Trophoblast cell (in vitro differentiated cells and primary cell): ENCODE measurements at regions not wholly inside any gene's neighbourhood (a gene's known extent, or its start where the extent isn't known, plus 50 kb on each side); places are given as distances from the start of the nearest gene placed in this dataset.

ENCODE experiments used
- DNase-seq, 2 donors: peaks; one replicate each; pipeline ENCODE4 v3.0.0-alpha.2; 2016
- H2AFZ ChIP-seq: 2 replicates; pipeline ENCODE4 v1.6.1; 2013; ENCODE audit warnings: low read length, moderate library complexity, mild to moderate bottlenecking; ENCODE audit not compliant: insufficient read depth, poor library complexity
- H2AK5ac ChIP-seq: 2 replicates; pipeline ENCODE4 v1.6.1; 2013; ENCODE audit warnings: mild to moderate bottlenecking, low read length
- H2BK120ac ChIP-seq: 2 replicates; pipeline ENCODE4 v1.6.1; 2013; ENCODE audit warnings: low read length, mild to moderate bottlenecking, moderate library complexity; ENCODE audit not compliant: insufficient read depth, poor library complexity
- H2BK12ac ChIP-seq: 2 replicates; pipeline ENCODE4 v1.6.1; 2013; ENCODE audit warnings: mild to moderate bottlenecking, low read length, moderate library complexity
- H2BK5ac ChIP-seq: 2 replicates; pipeline ENCODE4 v1.6.1; 2013; ENCODE audit warnings: low read length, low read depth, moderate library complexity, mild to moderate bottlenecking; ENCODE audit not compliant: poor library complexity
- H3K14ac ChIP-seq: 2 replicates; pipeline ENCODE4 v1.6.1; 2013; ENCODE audit warnings: mild to moderate bottlenecking, low read length
- H3K18ac ChIP-seq: 2 replicates; pipeline ENCODE4 v1.6.1; 2013; ENCODE audit warnings: mild to moderate bottlenecking, low read length
- H3K23ac ChIP-seq: 2 replicates; pipeline ENCODE4 v1.6.1; 2013; ENCODE audit warnings: low read length
- H3K27ac ChIP-seq: 2 replicates; pipeline ENCODE4 v1.5.1; 2013; ENCODE audit warnings: low read depth, mild to moderate bottlenecking, inconsistent platforms, low read length, moderate library complexity
- H3K27me3 ChIP-seq: 2 replicates; pipeline ENCODE4 v1.6.1; 2013; ENCODE audit warnings: inconsistent platforms, mild to moderate bottlenecking, low read length, moderate library complexity; ENCODE audit not compliant: insufficient read depth
- H3K36me3 ChIP-seq, 2 experiments: 1 replicate in 1 of 2; 2 replicates in 1 of 2; pipeline ENCODE4 v1.6.1; 2013; ENCODE audit warnings: low read length in 2 of 2, mild to moderate bottlenecking in 2 of 2, moderate library complexity in 1 of 2; ENCODE audit not compliant: insufficient read depth in 2 of 2, control insufficient read depth in 1 of 2
- H3K4ac ChIP-seq: 2 replicates; pipeline ENCODE4 v1.6.1; 2013; ENCODE audit warnings: low read depth, mild to moderate bottlenecking, low read length, moderate library complexity
- H3K4me1 ChIP-seq, 2 experiments: 1 replicate in 1 of 2; 2 replicates in 1 of 2; pipeline ENCODE4 v1.6.1; 2013; ENCODE audit warnings: low read length in 2 of 2, mild to moderate bottlenecking in 2 of 2, moderate library complexity in 1 of 2; ENCODE audit not compliant: insufficient read depth in 2 of 2, control insufficient read depth in 1 of 2
- H3K4me2 ChIP-seq: 2 replicates; pipeline ENCODE4 v1.6.1; 2013; ENCODE audit warnings: inconsistent platforms, mild to moderate bottlenecking, low read length, moderate library complexity
- H3K4me3 ChIP-seq: 2 replicates; pipeline ENCODE4 v1.5.1; 2013; ENCODE audit warnings: mild to moderate bottlenecking, low read depth, low read length, inconsistent platforms
- H3K79me1 ChIP-seq: one replicate; pipeline ENCODE4 v1.6.1; 2013; ENCODE audit warnings: low read length
- H3K79me2 ChIP-seq: 2 replicates; pipeline ENCODE4 v1.6.1; 2013; ENCODE audit warnings: low read length, mild to moderate bottlenecking; ENCODE audit not compliant: control insufficient read depth, insufficient read depth, poor library complexity
- H3K9ac ChIP-seq: 2 replicates; pipeline ENCODE4 v1.6.1; 2013; ENCODE audit warnings: mild to moderate bottlenecking, low read length
- H3K9me3 ChIP-seq: 2 replicates; pipeline ENCODE4 v1.6.1; 2013; ENCODE audit warnings: low read depth, mild to moderate bottlenecking, control low read depth, inconsistent platforms, low read length; ENCODE audit not compliant: insufficient read depth
- H4K12ac ChIP-seq: 2 replicates; pipeline ENCODE4 v1.6.1; 2013; ENCODE audit warnings: low read depth, mild to moderate bottlenecking, low read length, moderate library complexity
- H4K8ac ChIP-seq: 2 replicates; pipeline ENCODE4 v1.6.1; 2013; ENCODE audit warnings: low read depth, mild to moderate bottlenecking, low read length, moderate library complexity
- H4K91ac ChIP-seq: one replicate; pipeline ENCODE4 v1.6.1; 2013; ENCODE audit warnings: low read depth, mild to moderate bottlenecking, low read length, moderate library complexity
- WGBS: extraction: QIAGEN DNeasy Blood & Tissue Kit; methylation state at CpG from one replicate; pipeline ENCODE4 v1.1.7; 2013; ENCODE audit warnings: missing lambda C conversion rate; ENCODE audit not compliant: insufficient read length, insufficient coverage; ENCODE audit errors: extremely low coverage; 5-methylcytosine and 5-hydroxymethylcytosine counted together

DNA sequence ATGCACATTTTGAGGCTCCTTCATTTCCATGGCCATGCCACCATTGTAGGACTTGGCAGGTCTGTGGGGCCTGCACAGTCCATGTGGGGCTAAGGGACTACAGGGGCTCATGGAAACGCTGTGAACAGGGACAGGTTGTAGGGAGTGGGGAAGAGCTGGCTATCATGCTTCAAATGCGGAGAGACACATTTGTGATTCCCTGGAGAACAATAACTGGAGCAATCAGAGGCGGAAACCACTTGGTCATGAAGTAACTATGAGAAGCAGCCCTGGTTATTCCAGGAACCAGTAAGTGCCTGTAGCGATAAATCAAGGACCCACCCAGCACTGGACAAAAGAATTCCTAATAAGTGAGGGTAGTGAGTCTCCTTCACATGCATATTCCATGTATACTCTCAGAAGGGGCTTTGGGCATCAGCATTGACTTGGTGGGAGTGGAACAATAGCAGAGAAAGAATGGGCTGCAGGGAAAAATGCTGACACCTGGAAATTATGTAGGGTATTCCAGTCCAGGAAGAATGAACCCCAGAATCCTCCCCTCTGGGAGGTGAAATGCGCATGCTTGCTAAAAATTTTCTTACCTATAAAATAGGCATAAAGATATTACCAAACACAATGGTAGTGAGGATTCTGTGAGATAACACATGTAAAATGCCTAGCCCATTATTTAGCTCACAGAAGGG is 251.4 kb upstream of the ROPN1 start:
- H4K12ac ChIP-seq, result no peak overlapping the region
- no peak overlapping the region for H2BK12ac ChIP-seq
- no peak overlapping the region for H2BK120ac ChIP-seq
- H3K79me1 ChIP-seq, result peaks cover 5% of the 10 kb centered on the region
- H3K36me3 ChIP-seq, result no peaks in the 10 kb centered on the region
- H2AFZ ChIP-seq, result no peak overlapping the region
- H3K14ac ChIP-seq, result no peak overlapping the region
- no peak overlapping the region for H2AK5ac ChIP-seq
- no peak overlapping the region for H2BK5ac ChIP-seq
- no peak overlapping the region for H3K4me2 ChIP-seq
- DNase-seq, result no peak
- no peak overlapping the region for H4K8ac ChIP-seq
- no peaks in the 10 kb centered on the region for H3K27me3 ChIP-seq
- no peak overlapping the region for H3K9ac ChIP-seq
- no peak overlapping the region for H4K91ac ChIP-seq
- no CpG with 5 or more reads among the region's 5 CpGs for WGBS
- no peaks in the 10 kb centered on the region for H3K9me3 ChIP-seq
- no peak overlapping the region for H3K4ac ChIP-seq
- H3K79me2 ChIP-seq, result no peaks in the 10 kb centered on the region
- H3K18ac ChIP-seq, result no peak overlapping the region
- peaks cover 4% of the 10 kb centered on the region in 2 experiments for H3K4me1 ChIP-seq
- H3K27ac ChIP-seq, result no peak overlapping the region
- H3K4me3 ChIP-seq, result no peak overlapping the region
- no peak overlapping the region for H3K23ac ChIP-seq

DNA sequence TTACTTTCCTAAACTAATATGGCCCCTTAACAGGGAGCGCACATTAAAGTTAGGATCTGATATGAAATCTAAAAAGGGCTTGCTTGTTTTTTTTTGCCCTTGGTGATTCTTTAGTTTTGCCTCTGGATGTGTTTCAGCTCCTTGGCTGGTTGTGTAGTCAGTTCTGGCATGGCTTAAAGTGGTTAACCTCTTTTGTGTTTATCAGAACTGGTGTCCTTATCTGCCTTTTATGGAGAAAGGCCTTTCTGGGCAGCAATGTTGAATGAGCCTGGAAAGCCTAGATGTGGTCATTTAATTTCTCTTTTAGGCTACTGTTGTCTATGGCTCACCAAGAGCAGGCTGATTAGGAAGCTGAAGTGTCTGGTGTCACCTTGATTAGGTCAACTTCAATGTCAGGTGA is 254.5 kb upstream of the ROPN1 start:
- no peaks in the 10 kb centered on the region for H3K27me3 ChIP-seq
- H3K4me3 ChIP-seq, result no peak overlapping the region
- no peak overlapping the region for H2AK5ac ChIP-seq
- H3K18ac ChIP-seq, result no peak overlapping the region
- H3K79me2 ChIP-seq, result no peaks in the 10 kb centered on the region
- no peak overlapping the region for H4K91ac ChIP-seq
- no peak overlapping the region for H3K4ac ChIP-seq
- no peak overlapping the region for H2BK12ac ChIP-seq
- no peak overlapping the region for H3K9ac ChIP-seq
- no CpG with 5 or more reads among the region's 1 CpG for WGBS
- no peak overlapping the region for H2AFZ ChIP-seq
- no peak overlapping the region for H2BK5ac ChIP-seq
- DNase-seq, result no peak
- H3K27ac ChIP-seq, result no peak overlapping the region
- no peak overlapping the region for H4K8ac ChIP-seq
- peaks cover 7% of the 10 kb centered on the region for H3K79me1 ChIP-seq
- H3K4me1 ChIP-seq, result peaks cover 22% of the 10 kb centered on the region in 2 experiments
- H3K14ac ChIP-seq, result no peak overlapping the region
- no peak overlapping the region for H3K23ac ChIP-seq
- no peaks in the 10 kb centered on the region for H3K9me3 ChIP-seq
- H4K12ac ChIP-seq, result no peak overlapping the region
- H3K36me3 ChIP-seq, result no peaks in the 10 kb centered on the region
- H3K4me2 ChIP-seq, result no peak overlapping the region
- no peak overlapping the region for H2BK120ac ChIP-seq

DNA sequence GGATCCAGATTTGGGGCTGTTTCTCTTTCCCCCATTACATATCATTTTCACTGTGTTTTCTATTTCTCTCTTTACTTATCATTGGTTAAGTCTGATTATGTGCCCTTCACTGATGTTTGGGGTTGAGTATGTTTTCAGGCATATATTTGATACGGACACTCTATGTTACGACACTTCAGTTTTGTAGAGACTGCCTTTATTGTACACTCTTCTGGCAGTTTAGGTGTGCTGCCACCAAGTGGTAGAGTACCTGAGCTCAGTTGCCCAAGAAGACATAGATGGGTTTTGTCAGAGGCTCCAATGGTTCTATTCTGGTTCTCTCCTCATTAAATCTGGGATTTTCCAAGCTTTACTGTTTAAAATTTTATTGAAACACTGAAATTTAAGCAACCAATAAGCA is 255.0 kb upstream of the ROPN1 start:
- Histone ChIP-seq H2BK12ac (no peak overlapping the region), H3K14ac (no peak overlapping the region), H4K12ac (no peak overlapping the region), H2BK5ac (no peak overlapping the region), H3K36me3 (no peaks in the 10 kb centered on the region), H3K27me3 (no peaks in the 10 kb centered on the region), H3K23ac (no peak overlapping the region), H4K8ac (no peak overlapping the region), H3K79me2 (no peaks in the 10 kb centered on the region), H3K27ac (no peak overlapping the region), H2AK5ac (no peak overlapping the region), H3K9me3 (no peaks in the 10 kb centered on the region), H3K4me2 (no peak overlapping the region), H2BK120ac (no peak overlapping the region), H3K79me1 (peaks cover 7% of the 10 kb centered on the region), H2AFZ (no peak overlapping the region), H4K91ac (no peak overlapping the region), H3K18ac (no peak overlapping the region), H3K9ac (no peak overlapping the region), H3K4ac (no peak overlapping the region), H3K4me1 (peaks cover 22% of the 10 kb centered on the region in 2 experiments), H3K4me3 (no peak overlapping the region)
- DNase-seq, result peak in 1 of 2 donors; percentile 42
- WGBS, result no CpG with 5 or more reads among the region's 2 CpGs

DNA sequence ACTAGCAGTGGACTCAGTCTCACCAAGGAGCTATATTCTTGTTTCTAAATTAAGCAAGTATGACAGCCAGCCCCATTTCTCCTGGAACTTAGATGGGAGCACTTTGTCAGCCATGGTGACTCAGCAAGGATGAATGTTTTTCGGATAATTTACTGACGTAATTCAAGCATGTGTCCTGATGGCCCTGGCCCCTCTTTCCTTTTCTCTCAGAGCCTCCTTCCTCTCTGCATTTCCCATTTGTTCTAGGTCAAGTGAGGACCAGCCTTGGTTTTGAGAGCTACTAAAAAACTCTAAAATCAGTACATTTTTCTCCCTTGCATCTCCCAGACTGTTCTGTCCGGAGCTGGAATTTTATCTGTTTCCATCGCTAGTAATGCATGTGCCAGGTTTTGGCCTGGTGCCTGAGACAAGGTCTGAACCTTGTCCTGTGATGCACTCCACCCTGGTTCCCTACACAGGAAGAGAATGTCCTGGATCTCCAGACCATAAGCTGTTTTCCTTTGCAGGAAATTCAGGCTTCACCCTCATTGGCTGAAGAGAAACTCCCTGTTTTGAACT is 256.6 kb upstream of the ROPN1 start:
- peak overlapping the region; percentile 81 for H2AK5ac ChIP-seq
- peak overlapping the region; percentile 6 for H2AFZ ChIP-seq
- peak overlapping the region; percentile 93 for H2BK120ac ChIP-seq
- no CpG with 5 or more reads among the region's 4 CpGs for WGBS
- peak overlapping the region; percentile 7 for H3K18ac ChIP-seq
- H3K4me2 ChIP-seq, result no peak overlapping the region
- peak overlapping the region; percentile 40 for H3K27ac ChIP-seq
- peaks cover 22% of the 10 kb centered on the region in 2 experiments for H3K4me1 ChIP-seq
- H3K14ac ChIP-seq, result peak overlapping the region; percentile 53
- peak overlapping the region; percentile 84 for H4K91ac ChIP-seq
- peak overlapping the region; percentile 78 for H2BK5ac ChIP-seq
- no peaks in the 10 kb centered on the region for H3K27me3 ChIP-seq
- peak overlapping the region; percentile 55 for H2BK12ac ChIP-seq
- no peaks in the 10 kb centered on the region for H3K79me2 ChIP-seq
- peak overlapping the region; percentile 15 for H3K4ac ChIP-seq
- H3K36me3 ChIP-seq, result no peaks in the 10 kb centered on the region
- H4K8ac ChIP-seq, result peak overlapping the region; percentile 66
- no peak overlapping the region for H3K9ac ChIP-seq
- no peak overlapping the region for H3K23ac ChIP-seq
- DNase-seq, result peak in 1 of 2 donors; percentile 52
- no peaks in the 10 kb centered on the region for H3K9me3 ChIP-seq
- peaks cover 7% of the 10 kb centered on the region for H3K79me1 ChIP-seq
- H3K4me3 ChIP-seq, result no peak overlapping the region
- no peak overlapping the region for H4K12ac ChIP-seq
